GM18861 (cell line): ENCODE measurements at regions not wholly inside any gene's neighbourhood (a gene's known extent, or its start where the extent isn't known, plus 50 kb on each side); places are given as distances from the start of the nearest gene placed in this dataset.

Experiments
- ATAC-seq: cut with Tn5 transposase; IDR thresholded peaks from one replicate; pipeline ENCODE4 v1.9.1; 2021; ENCODE audit not compliant: unreplicated experiment

- no peak for ATAC-seq
These were observed 343.5 kb upstream of the RGS6 start for GRCh38 chr14:71588576-71589215.

- no peak for ATAC-seq
These were observed 342.6 kb upstream of the RGS6 start for GRCh38 chr14:71589609-71590008.

- no peak for ATAC-seq
These were observed 342.1 kb upstream of the RGS6 start for GRCh38 chr14:71590131-71590530.

- ATAC-seq, result no peak
These were observed 341.0 kb upstream of the RGS6 start for GRCh38 chr14:71591231-71591630.

GRCh38 chr14:71591929-71592328 lies 340.3 kb upstream of the RGS6 start:
- ATAC-seq, result no peak

GRCh38 chr14:71592361-71592760 lies 339.9 kb upstream of the RGS6 start:
- no peak for ATAC-seq

GRCh38 chr14:71593966-71594365 lies 338.3 kb upstream of the RGS6 start:
- no peak for ATAC-seq

GRCh38 chr14:71594821-71595220 lies 337.4 kb upstream of the RGS6 start:
- no peak for ATAC-seq

GRCh38 chr14:71595441-71595840 lies 336.8 kb upstream of the RGS6 start:
- ATAC-seq, result no peak

GRCh38 chr14:71597287-71597920 lies 334.8 kb upstream of the RGS6 start:
- peak; percentile 8 for ATAC-seq

GRCh38 chr14:71597955-71598660 lies 334.1 kb upstream of the RGS6 start:
- ATAC-seq, result peak; percentile 64

GRCh38 chr14:71600309-71600708 lies 331.9 kb upstream of the RGS6 start:
- ATAC-seq, result no peak

GRCh38 chr14:71602524-71602923 lies 329.7 kb upstream of the RGS6 start:
- no peak for ATAC-seq

- no peak for ATAC-seq
These were observed 328.0 kb upstream of the RGS6 start for GRCh38 chr14:71604231-71604630.

GRCh38 chr14:71606064-71606463 lies 326.2 kb upstream of the RGS6 start:
- no peak for ATAC-seq

- ATAC-seq, result no peak
These were observed 325.7 kb upstream of the RGS6 start for GRCh38 chr14:71606575-71606974.

GRCh38 chr14:71607056-71607455 lies 325.2 kb upstream of the RGS6 start:
- ATAC-seq, result no peak

- no peak for ATAC-seq
These were observed 322.1 kb upstream of the RGS6 start for GRCh38 chr14:71610149-71610548.

- no peak for ATAC-seq
These were observed 321.4 kb upstream of the RGS6 start for GRCh38 chr14:71610797-71611196.

GRCh38 chr14:71613168-71613567 lies 319.1 kb upstream of the RGS6 start:
- no peak for ATAC-seq

- ATAC-seq, result no peak
These were observed 316.2 kb upstream of the RGS6 start for GRCh38 chr14:71616013-71616412.

- no peak for ATAC-seq
These were observed 314.2 kb upstream of the RGS6 start for GRCh38 chr14:71618047-71618446.
